Esophagus (tissue), 2 donors: ENCODE measurements at regions not wholly inside any gene's neighbourhood (a gene's known extent, or its start where the extent isn't known, plus 50 kb on each side); places are given as distances from the start of the nearest gene placed in this dataset.

ENCODE experiments used
- H3K27ac ChIP-seq, 2 donors: one replicate each; pipeline ENCODE4 v1.5.1; 2013; ENCODE audit warnings: low read depth in 2 of 2, mild to moderate bottlenecking in 2 of 2, inconsistent platforms in 1 of 2, low read length in 1 of 2, moderate library complexity in 1 of 2
- H3K27me3 ChIP-seq, 2 donors: one replicate each; pipeline ENCODE4 v1.6.1; 2013; ENCODE audit warnings: low read length in 2 of 2, control low read depth in 1 of 2, mild to moderate bottlenecking in 1 of 2; ENCODE audit not compliant: insufficient read depth in 2 of 2, control insufficient read depth in 1 of 2
- H3K36me3 ChIP-seq, 2 donors: one replicate each; pipeline ENCODE4 v1.6.1; 2013; ENCODE audit warnings: low read length in 1 of 2; ENCODE audit not compliant: control insufficient read depth in 2 of 2, insufficient read depth in 2 of 2
- H3K4me1 ChIP-seq, 2 donors: one replicate each; pipeline ENCODE4 v1.6.1; 2013; ENCODE audit warnings: low read length in 1 of 2; ENCODE audit not compliant: control insufficient read depth in 2 of 2, insufficient read depth in 2 of 2
- H3K4me3 ChIP-seq, 2 donors: one replicate each; pipeline ENCODE4 v1.5.1; 2013; ENCODE audit warnings: low read length in 2 of 2, mild to moderate bottlenecking in 2 of 2, low read depth in 1 of 2, moderate library complexity in 1 of 2
- H3K9me3 ChIP-seq, 2 donors: one replicate each; pipeline ENCODE4 v1.6.1; 2013; ENCODE audit warnings: mild to moderate bottlenecking in 2 of 2, low read depth in 1 of 2, low read length in 1 of 2, moderate library complexity in 1 of 2; ENCODE audit not compliant: control insufficient read depth in 2 of 2, insufficient read depth in 1 of 2
- WGBS, 2 donors: extraction: QIAGEN DNeasy Blood & Tissue Kit; methylation state at CpG; one replicate each; pipeline ENCODE4 v1.1.7; 2013; 5-methylcytosine and 5-hydroxymethylcytosine counted together
- donor health status: healthy with polysubstance abuse.
- donor health status: Bipolar disorder and iron deficiency.

- no peaks in the 10 kb centered on the region for H3K4me1 ChIP-seq
- 75 to 97% methylated on average over 6 of the region's 6 CpGs for WGBS, 2 donors
- no peaks in the 10 kb centered on the region for H3K27me3 ChIP-seq
- no peaks in the 10 kb centered on the region for H3K36me3 ChIP-seq
- no peak overlapping the region for H3K4me3 ChIP-seq
- no peaks in the 10 kb centered on the region for H3K9me3 ChIP-seq
- H3K27ac ChIP-seq, result no peak overlapping the region
Measured at GRCh38 chr13:24605923-24606372, 74.3 kb upstream of the ATP12A start.

GRCh38 chr13:24606486-24607170, 73.6 kb upstream of the ATP12A start:
- H3K27me3 ChIP-seq, result no peaks in the 10 kb centered on the region
- H3K4me1 ChIP-seq, result no peaks in the 10 kb centered on the region
- H3K9me3 ChIP-seq, result no peaks in the 10 kb centered on the region
- 93% methylated on average over 6 of the region's 6 CpGs for WGBS, 2 donors
- H3K4me3 ChIP-seq, result no peak overlapping the region
- H3K27ac ChIP-seq, result no peak overlapping the region
- no peaks in the 10 kb centered on the region for H3K36me3 ChIP-seq

GRCh38 chr13:24610956-24611355, 69.3 kb upstream of the ATP12A start:
- Histone ChIP-seq H3K27me3 (no peaks in the 10 kb centered on the region), H3K36me3 (no peaks in the 10 kb centered on the region), H3K9me3 (no peaks in the 10 kb centered on the region), H3K27ac (no peak overlapping the region), H3K4me1 (no peaks in the 10 kb centered on the region), H3K4me3 (no peak overlapping the region)
- 79 to 87% methylated on average over 3 of the region's 3 CpGs for WGBS, 2 donors

- Histone ChIP-seq H3K4me3 (no peak overlapping the region), H3K9me3 (no peaks in the 10 kb centered on the region), H3K27ac (no peak overlapping the region), H3K4me1 (peaks cover 0 to 2% of the 10 kb centered on the region in 2 donors), H3K27me3 (no peaks in the 10 kb centered on the region), H3K36me3 (no peaks in the 10 kb centered on the region)
- 92 to 94% methylated on average over 9 of the region's 9 CpGs for WGBS, 2 donors
Measured at GRCh38 chr13:24612726-24613125, 67.5 kb upstream of the ATP12A start.

GRCh38 chr13:24613128-24613527, 67.1 kb upstream of the ATP12A start:
- H3K27ac ChIP-seq, result no peak overlapping the region
- H3K9me3 ChIP-seq, result no peaks in the 10 kb centered on the region
- 95% methylated on average over 3 of the region's 3 CpGs for WGBS, 2 donors
- H3K27me3 ChIP-seq, result no peaks in the 10 kb centered on the region
- no peaks in the 10 kb centered on the region for H3K36me3 ChIP-seq
- peaks cover 0 to 4% of the 10 kb centered on the region in 2 donors for H3K4me1 ChIP-seq
- no peak overlapping the region for H3K4me3 ChIP-seq

GRCh38 chr13:24613755-24614154, 66.5 kb upstream of the ATP12A start:
- WGBS, 2 donors, result 82 to 89% methylated on average over 11 of the region's 11 CpGs
- Histone ChIP-seq H3K9me3 (no peaks in the 10 kb centered on the region), H3K36me3 (no peaks in the 10 kb centered on the region), H3K27me3 (no peaks in the 10 kb centered on the region), H3K27ac (no peak overlapping the region), H3K4me1 (peaks cover 0 to 4% of the 10 kb centered on the region in 2 donors), H3K4me3 (no peak overlapping the region)

- H3K36me3 ChIP-seq, result no peaks in the 10 kb centered on the region
- no peaks in the 10 kb centered on the region for H3K9me3 ChIP-seq
- 89 to 92% methylated on average over 15 of the region's 15 CpGs for WGBS, 2 donors
- no peaks in the 10 kb centered on the region for H3K27me3 ChIP-seq
- no peak overlapping the region for H3K27ac ChIP-seq
- peaks cover 0 to 4% of the 10 kb centered on the region in 2 donors for H3K4me1 ChIP-seq
- H3K4me3 ChIP-seq, result no peak overlapping the region
Measured at GRCh38 chr13:24614306-24615080, 65.7 kb upstream of the ATP12A start.

GRCh38 chr13:24615114-24615513, 65.1 kb upstream of the ATP12A start:
- 91% methylated on average over 9 of the region's 9 CpGs for WGBS, 2 donors
- Histone ChIP-seq H3K4me3 (no peak overlapping the region), H3K36me3 (no peaks in the 10 kb centered on the region), H3K9me3 (no peaks in the 10 kb centered on the region), H3K27ac (no peak overlapping the region), H3K27me3 (no peaks in the 10 kb centered on the region), H3K4me1 (peaks cover 0 to 4% of the 10 kb centered on the region in 2 donors)

- Histone ChIP-seq H3K4me1 (peaks cover 0 to 4% of the 10 kb centered on the region in 2 donors), H3K9me3 (no peaks in the 10 kb centered on the region), H3K36me3 (no peaks in the 10 kb centered on the region), H3K27me3 (no peaks in the 10 kb centered on the region), H3K27ac (no peak overlapping the region), H3K4me3 (no peak overlapping the region)
- 96 to 98% methylated on average over 9 of the region's 9 CpGs for WGBS, 2 donors
Measured at GRCh38 chr13:24615911-24616472, 64.2 kb upstream of the ATP12A start.
